Osteocyte (in vitro differentiated cells): ENCODE measurements at regions not wholly inside any gene's neighbourhood (a gene's known extent, or its start where the extent isn't known, plus 50 kb on each side); places are given as distances from the start of the nearest gene placed in this dataset.
A peak's percentile ranks its signal among the peaks of the same experiment; 100 is the strongest.

Source experiments
- DNase-seq: peaks from one replicate; pipeline ENCODE4 v3.0.0; 2021; ENCODE audit warnings: mixed read lengths; ENCODE audit not compliant: unreplicated experiment; ENCODE audit errors: extremely low spot score
- H3K27ac Mint-ChIP-seq: one replicate; pipeline ENCODE4 v1.8.0; 2021; ENCODE audit warnings: mild to moderate bottlenecking, mixed read lengths; ENCODE audit not compliant: unreplicated experiment
- H3K27me3 Mint-ChIP-seq: one replicate; pipeline ENCODE4 v1.8.0; 2021; ENCODE audit warnings: mixed read lengths; ENCODE audit not compliant: unreplicated experiment
- H3K36me3 Mint-ChIP-seq: one replicate; pipeline ENCODE4 v1.8.0; 2021; ENCODE audit warnings: mixed read lengths; ENCODE audit not compliant: unreplicated experiment
- H3K4me1 Mint-ChIP-seq: one replicate; pipeline ENCODE4 v1.8.0; 2021; ENCODE audit warnings: mixed read lengths; ENCODE audit not compliant: unreplicated experiment
- H3K4me3 Mint-ChIP-seq: one replicate; pipeline ENCODE4 v1.8.0; 2021; ENCODE audit warnings: mild to moderate bottlenecking, moderate library complexity, mixed read lengths; ENCODE audit not compliant: unreplicated experiment
- H3K9me3 Mint-ChIP-seq: one replicate; pipeline ENCODE4 v1.8.0; 2021; ENCODE audit warnings: mixed read lengths; ENCODE audit not compliant: unreplicated experiment
- CTCF ChIP-seq: fragments of 200-600 bp; sonication (generic); IDR thresholded peaks from 2 replicates; pipeline ENCODE4 v1.5.0; 2021; ENCODE audit warnings: antibody characterized with exemption, mild to moderate bottlenecking, moderate library complexity

GRCh38 chr2:220002699-220003098 is 375.3 kb downstream of the SLC4A3 start:
- Mint-ChIP-seq H3K4me3 (no peak overlapping the region), H3K27ac (peak overlapping the region; percentile 80), H3K9me3 (peaks cover 3% of the 10 kb centered on the region), H3K4me1 (peaks cover 36% of the 10 kb centered on the region), H3K27me3 (no peaks in the 10 kb centered on the region), H3K36me3 (no peaks in the 10 kb centered on the region)
- no peak for TF ChIP-seq CTCF
- DNase-seq: peak; percentile 4

- no peak overlapping the region for H3K27ac Mint-ChIP-seq
Measured at GRCh38 chr2:220005362-220005761, 377.9 kb downstream of the SLC4A3 start.

GRCh38 chr2:220006152-220006621 is 378.8 kb downstream of the SLC4A3 start:
- no peak for TF ChIP-seq CTCF
- Mint-ChIP-seq H3K27me3 (no peaks in the 10 kb centered on the region), H3K27ac (no peak overlapping the region), H3K36me3 (no peaks in the 10 kb centered on the region), H3K9me3 (peaks cover 3% of the 10 kb centered on the region), H3K4me1 (peaks cover 23% of the 10 kb centered on the region), H3K4me3 (no peak overlapping the region)
- peak; percentile 19 for DNase-seq

More at GRCh38 chr2:220005362-220005761, 377.9 kb downstream of the SLC4A3 start:
- peaks cover 32% of the 10 kb centered on the region for H3K4me1 Mint-ChIP-seq
- no peak for TF ChIP-seq CTCF
- DNase-seq: peak; percentile 60
- no peaks in the 10 kb centered on the region for H3K27me3 Mint-ChIP-seq
- H3K36me3 Mint-ChIP-seq: no peaks in the 10 kb centered on the region
- H3K9me3 Mint-ChIP-seq: peaks cover 3% of the 10 kb centered on the region
- H3K4me3 Mint-ChIP-seq: no peak overlapping the region

GRCh38 chr2:220011859-220012258 is 384.4 kb downstream of the SLC4A3 start:
- DNase-seq: peak; percentile 38
- no peaks in the 10 kb centered on the region for H3K9me3 Mint-ChIP-seq
- H3K4me1 Mint-ChIP-seq: peaks cover 14% of the 10 kb centered on the region
- no peaks in the 10 kb centered on the region for H3K36me3 Mint-ChIP-seq
- no peak overlapping the region for H3K27ac Mint-ChIP-seq
- H3K27me3 Mint-ChIP-seq: no peaks in the 10 kb centered on the region
- TF ChIP-seq CTCF: no peak
- no peak overlapping the region for H3K4me3 Mint-ChIP-seq

GRCh38 chr2:220014961-220015360 is 387.5 kb downstream of the SLC4A3 start:
- Mint-ChIP-seq H3K36me3 (no peaks in the 10 kb centered on the region), H3K27ac (no peak overlapping the region), H3K4me3 (no peak overlapping the region), H3K4me1 (peaks cover 15% of the 10 kb centered on the region), H3K27me3 (no peaks in the 10 kb centered on the region), H3K9me3 (no peaks in the 10 kb centered on the region)
- no peak for TF ChIP-seq CTCF
- no peak for DNase-seq
